Psoas muscle (tissue), 7 donors: ENCODE measurements at regions not wholly inside any gene's neighbourhood (a gene's known extent, or its start where the extent isn't known, plus 50 kb on each side); places are given as distances from the start of the nearest gene placed in this dataset.

Source experiments
- ATAC-seq, 4 donors: fragments of 200-7000 bp; cut with Tn5 transposase; one replicate each; pipeline ENCODE4 v1.9.1; 2020; ENCODE audit warnings: moderate library complexity in 3 of 4, mild to moderate bottlenecking in 2 of 4
- DNase-seq, 2 donors: peaks; one replicate each; pipeline ENCODE4 v3.0.0-alpha.2; 2020
- H3K27ac ChIP-seq: fragments of 200-600 bp; one replicate; pipeline ENCODE4 v1.8.0; 2022
- H3K27me3 ChIP-seq, 3 donors: fragments of 200-600 bp in 1 of 3; one replicate each; pipeline versions ENCODE4 v1.6.1 to v1.8.0; 2013 to 2022; ENCODE audit warnings: low read length in 2 of 3, mild to moderate bottlenecking in 2 of 3, moderate library complexity in 1 of 3; ENCODE audit not compliant: insufficient read depth in 3 of 3
- H3K36me3 ChIP-seq, 2 donors: fragments of 200-600 bp in 1 of 2; one replicate each; pipeline versions ENCODE4 v1.6.1 to v1.8.0; 2013 to 2022; ENCODE audit warnings: low read depth in 1 of 2, mild to moderate bottlenecking in 1 of 2, moderate library complexity in 1 of 2; ENCODE audit not compliant: insufficient read depth in 1 of 2
- H3K4me1 ChIP-seq: fragments of 200-600 bp; one replicate; pipeline ENCODE4 v1.8.0; 2022
- H3K4me3 ChIP-seq: fragments of 200-600 bp; one replicate; pipeline ENCODE4 v1.8.0; 2022; ENCODE audit warnings: mild to moderate bottlenecking
- H3K9me3 ChIP-seq: fragments of 200-600 bp; one replicate; pipeline ENCODE4 v1.8.0; 2022
- CTCF ChIP-seq: fragments of 200-600 bp; IDR thresholded peaks from one replicate; pipeline ENCODE4 v1.8.0; 2022; ENCODE audit warnings: antibody characterized with exemption
- WGBS, 3 donors: extraction: QIAGEN DNeasy Blood & Tissue Kit; methylation state at CpG; one replicate each; pipeline versions ENCODE4 v1.1.6 to v1.1.7; 2013; 5-methylcytosine and 5-hydroxymethylcytosine counted together
- intact Hi-C, 2 donors: fragments of 100-400 bp; cut with DNase I; formaldehyde crosslinking; loops; one replicate each; pipeline versions ENCODE4 v1.11.0 to v1.14.2; 2022
- donor health status: healthy with polysubstance abuse.
- donor health status: DM: no; HTN: no; CAD: no; lungs with moderate emphysema.
- donor health status: Bipolar disorder and iron deficiency.
- donor health status: healthy.
- donor health status: DM: yes; HTN: yes; CAD: no.
- donor health status: DM: no; HTN: no; CAD: no.
- donor health status: DM: yes; HTN: yes; CAD: no.

GRCh38 chr12:40157336-40157735, 51.5 kb upstream of the SLC2A13 start:
- 80 to 82% (median 81%) methylated on average over 3 of the region's 3 CpGs for WGBS, 3 donors
- no peaks in the 10 kb centered on the region for H3K9me3 ChIP-seq
- no peak for TF ChIP-seq CTCF
- H3K27me3 ChIP-seq, result no peaks in the 10 kb centered on the region
- intact Hi-C loops, result loop anchor here (10.0 kb wide), 2 partner anchors 67 to 157 kb away; partner anchors contain the start of gene LRRK2 (in 1 of the 2)
- no peaks in the 10 kb centered on the region for H3K4me1 ChIP-seq
- H3K27ac ChIP-seq, result no peak overlapping the region
- H3K36me3 ChIP-seq, result no peaks in the 10 kb centered on the region
- ATAC-seq, result no peak
- no peak overlapping the region for H3K4me3 ChIP-seq
- DNase-seq, result no peak

- Histone ChIP-seq H3K27ac (no peak overlapping the region), H3K9me3 (no peaks in the 10 kb centered on the region), H3K36me3 (no peaks in the 10 kb centered on the region), H3K4me1 (no peaks in the 10 kb centered on the region), H3K27me3 (no peaks in the 10 kb centered on the region), H3K4me3 (no peak overlapping the region)
- ATAC-seq, result no peak
- intact Hi-C loops, result loop anchor here (10.0 kb wide), 2 partner anchors 69 to 159 kb away; partner anchors contain the start of gene LRRK2 (in 1 of the 2)
- TF ChIP-seq CTCF, result no peak
- no peak for DNase-seq
- 54 to 63% (median 58%) methylated on average over 5 of the region's 5 CpGs for whole genome bisulfite sequencing, 3 donors
These were observed 50.3 kb upstream of the SLC2A13 start for GRCh38 chr12:40156021-40156764.
